Upper lobe of right lung (tissue), 1 donor: ENCODE measurements at regions not wholly inside any gene's neighbourhood (a gene's known extent, or its start where the extent isn't known, plus 50 kb on each side); places are given as distances from the start of the nearest gene placed in this dataset.

Source experiments
- ATAC-seq: fragments of 200-7000 bp; cut with Tn5 transposase; one replicate; pipeline ENCODE4 v1.9.1; 2020; ENCODE audit warnings: mild to moderate bottlenecking, moderate library complexity
- DNase-seq: peaks from one replicate; pipeline ENCODE4 v3.0.0-alpha.2; 2020
- H3K27ac ChIP-seq: fragments of 200-600 bp; one replicate; pipeline ENCODE4 v1.8.0; 2022
- H3K27me3 ChIP-seq: fragments of 200-600 bp; one replicate; pipeline ENCODE4 v1.8.0; 2022; ENCODE audit warnings: mild to moderate bottlenecking
- H3K36me3 ChIP-seq: fragments of 200-600 bp; one replicate; pipeline ENCODE4 v1.8.0; 2022
- H3K4me1 ChIP-seq: fragments of 200-600 bp; one replicate; pipeline ENCODE4 v1.8.0; 2022
- H3K4me3 ChIP-seq: fragments of 200-600 bp; one replicate; pipeline ENCODE4 v1.8.0; 2022; ENCODE audit warnings: mild to moderate bottlenecking
- H3K9me3 ChIP-seq: fragments of 200-600 bp; one replicate; pipeline ENCODE4 v1.8.0; 2022
- intact Hi-C: fragments of 100-400 bp; cut with DNase I; formaldehyde crosslinking; loops from one replicate; pipeline ENCODE4 v1.11.0; 2022
- TF ChIP-seq, protein P1 (sequence below): fragments of 200-600 bp; IDR thresholded peaks from one replicate; pipeline ENCODE4 v1.8.0; 2022; ENCODE audit warnings: antibody characterized with exemption
- donor health status: DM: no; HTN: yes; CAD: no; lungs with severe emphysema.

DNA sequence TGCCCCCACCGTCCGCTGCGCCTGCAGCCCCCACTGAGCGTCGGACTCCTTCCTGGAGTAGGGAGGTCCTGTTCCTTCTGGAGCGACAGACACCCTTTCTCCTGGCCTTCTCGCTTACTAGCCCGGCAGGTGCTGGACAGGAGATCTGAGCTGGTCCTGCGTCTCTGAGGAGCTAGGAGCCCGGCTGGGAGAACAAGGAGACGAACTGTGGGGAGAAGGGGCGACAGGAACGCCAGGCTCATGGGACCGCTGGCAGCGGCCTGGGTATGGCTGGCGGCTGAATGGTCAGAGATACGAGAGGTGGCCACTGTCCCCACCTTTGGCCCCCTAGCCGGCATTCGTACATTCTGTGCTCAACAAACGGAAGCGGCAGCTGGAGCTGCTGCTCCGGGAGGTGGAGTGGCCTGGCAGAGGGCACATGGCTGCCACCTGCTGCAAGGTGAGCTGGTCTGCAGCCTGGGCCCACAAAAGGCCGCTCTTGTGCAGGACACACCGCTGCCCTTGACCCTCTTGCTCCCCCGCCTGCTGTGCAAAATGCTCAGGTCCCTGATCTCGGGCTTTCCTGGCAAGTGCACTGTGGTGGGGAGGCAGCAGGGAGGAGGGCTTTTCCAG lies 2066.7 kb downstream of the TP53TG3F start:
- H3K36me3 ChIP-seq = no peaks in the 10 kb centered on the region
- DNase-seq = no peak
- no peaks in the 10 kb centered on the region for H3K9me3 ChIP-seq
- ATAC-seq = peak; percentile 9
- intact Hi-C loops = no loop called here
- no peaks in the 10 kb centered on the region for H3K27me3 ChIP-seq
- H3K4me3 ChIP-seq = no peak overlapping the region
- no peak overlapping the region for H3K27ac ChIP-seq
- TF ChIP-seq, protein P1, sequence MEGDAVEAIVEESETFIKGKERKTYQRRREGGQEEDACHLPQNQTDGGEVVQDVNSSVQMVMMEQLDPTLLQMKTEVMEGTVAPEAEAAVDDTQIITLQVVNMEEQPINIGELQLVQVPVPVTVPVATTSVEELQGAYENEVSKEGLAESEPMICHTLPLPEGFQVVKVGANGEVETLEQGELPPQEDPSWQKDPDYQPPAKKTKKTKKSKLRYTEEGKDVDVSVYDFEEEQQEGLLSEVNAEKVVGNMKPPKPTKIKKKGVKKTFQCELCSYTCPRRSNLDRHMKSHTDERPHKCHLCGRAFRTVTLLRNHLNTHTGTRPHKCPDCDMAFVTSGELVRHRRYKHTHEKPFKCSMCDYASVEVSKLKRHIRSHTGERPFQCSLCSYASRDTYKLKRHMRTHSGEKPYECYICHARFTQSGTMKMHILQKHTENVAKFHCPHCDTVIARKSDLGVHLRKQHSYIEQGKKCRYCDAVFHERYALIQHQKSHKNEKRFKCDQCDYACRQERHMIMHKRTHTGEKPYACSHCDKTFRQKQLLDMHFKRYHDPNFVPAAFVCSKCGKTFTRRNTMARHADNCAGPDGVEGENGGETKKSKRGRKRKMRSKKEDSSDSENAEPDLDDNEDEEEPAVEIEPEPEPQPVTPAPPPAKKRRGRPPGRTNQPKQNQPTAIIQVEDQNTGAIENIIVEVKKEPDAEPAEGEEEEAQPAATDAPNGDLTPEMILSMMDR = no peak
- H3K4me1 ChIP-seq = no peaks in the 10 kb centered on the region

DNA sequence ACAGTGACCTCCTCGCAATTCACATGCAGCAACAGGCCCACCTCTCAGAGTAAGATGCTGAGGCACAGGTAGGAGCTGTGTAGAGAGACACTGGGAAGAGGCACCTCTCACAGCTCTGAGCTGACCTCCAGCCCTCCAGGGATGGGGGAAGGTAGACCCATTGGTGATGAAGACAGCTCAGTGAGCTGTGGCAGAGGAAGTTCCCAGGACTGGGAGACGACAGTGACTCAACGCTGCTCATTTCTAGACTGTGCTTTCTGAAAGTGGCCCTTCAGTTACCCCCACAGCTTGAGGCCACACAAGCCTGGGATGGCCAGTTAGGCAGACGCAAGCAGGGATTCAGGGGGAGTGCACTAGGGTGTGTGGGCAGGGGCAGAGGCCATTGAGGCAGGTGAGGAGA lies 2073.2 kb downstream of the TP53TG3F start:
- no peak overlapping the region for H3K4me3 ChIP-seq
- no peaks in the 10 kb centered on the region for H3K36me3 ChIP-seq
- DNase-seq (no peak), ATAC-seq (no peak)
- intact Hi-C loops = no loop called here
- TF ChIP-seq, protein P1 = no peak
- no peaks in the 10 kb centered on the region for H3K4me1 ChIP-seq
- no peaks in the 10 kb centered on the region for H3K9me3 ChIP-seq
- no peaks in the 10 kb centered on the region for H3K27me3 ChIP-seq
- H3K27ac ChIP-seq = no peak overlapping the region

DNA sequence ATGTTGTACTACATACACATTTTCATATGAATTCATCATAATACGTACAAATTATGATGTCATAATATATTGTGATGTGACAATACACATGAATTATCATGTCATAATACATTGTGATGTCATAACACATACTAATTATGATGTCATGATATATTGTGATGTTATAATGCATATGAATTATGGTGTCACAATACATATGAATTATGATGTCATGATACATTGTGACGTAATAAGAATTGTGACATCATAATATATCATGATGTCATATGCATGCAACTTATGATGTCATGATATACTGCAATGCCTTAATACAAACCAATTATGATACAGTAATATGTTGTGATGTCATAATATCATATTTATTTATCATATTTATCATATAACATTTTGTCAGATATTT lies 2074.3 kb downstream of the TP53TG3F start:
- H3K4me3 ChIP-seq = no peak overlapping the region
- ATAC-seq = no peak
- H3K27ac ChIP-seq = no peak overlapping the region
- DNase-seq = no peak
- H3K9me3 ChIP-seq = no peaks in the 10 kb centered on the region
- intact Hi-C loops = no loop called here
- no peaks in the 10 kb centered on the region for H3K36me3 ChIP-seq
- no peaks in the 10 kb centered on the region for H3K27me3 ChIP-seq
- TF ChIP-seq, protein P1 = no peak
- no peaks in the 10 kb centered on the region for H3K4me1 ChIP-seq

DNA sequence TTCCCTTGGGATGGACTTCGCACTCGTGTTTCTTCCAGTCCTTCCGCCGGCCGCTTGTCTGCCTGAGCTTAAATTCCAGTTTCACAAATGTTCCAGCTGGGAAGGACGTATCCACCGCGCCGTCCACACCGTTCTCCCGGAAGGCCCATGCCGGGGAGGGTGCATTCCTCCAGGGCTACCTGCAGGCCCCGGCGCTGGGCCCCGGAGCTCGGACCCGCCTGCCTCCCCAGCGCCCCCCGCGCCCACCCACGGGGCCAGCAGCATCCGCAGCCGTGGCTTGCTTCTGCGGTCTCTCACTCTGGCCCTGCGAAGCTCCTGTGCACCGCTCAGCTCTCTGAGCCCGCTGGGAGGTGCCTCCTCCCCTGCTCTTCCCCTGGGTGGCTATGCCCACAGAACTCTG lies 2084.1 kb downstream of the TP53TG3F start:
- H3K27me3 ChIP-seq = no peaks in the 10 kb centered on the region
- H3K4me3 ChIP-seq = no peak overlapping the region
- H3K4me1 ChIP-seq = no peaks in the 10 kb centered on the region
- H3K9me3 ChIP-seq = no peaks in the 10 kb centered on the region
- no peak overlapping the region for H3K27ac ChIP-seq
- ATAC-seq (peak; percentile 28), DNase-seq (no peak)
- H3K36me3 ChIP-seq = no peaks in the 10 kb centered on the region
- TF ChIP-seq, protein P1 = no peak
- intact Hi-C loops = no loop called here

DNA sequence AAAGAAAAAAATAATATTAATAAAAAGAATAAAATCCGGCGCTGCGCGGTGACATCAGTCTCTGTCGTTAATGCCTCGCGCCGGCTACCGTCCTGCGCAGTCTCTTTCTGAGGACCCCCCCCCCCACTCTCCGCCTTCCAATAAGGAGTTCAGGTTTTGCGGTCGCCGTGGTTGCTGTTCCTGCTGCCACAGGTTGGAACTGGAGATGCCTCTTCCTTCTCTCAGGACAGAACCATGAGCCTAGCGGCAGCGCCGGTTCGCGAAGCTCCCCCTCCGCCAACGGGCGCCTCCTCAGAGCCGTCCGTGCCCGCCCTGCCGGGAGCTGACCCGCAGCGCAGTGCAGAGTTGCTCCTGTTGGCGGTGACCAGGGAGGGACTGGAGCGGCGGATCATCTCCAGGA lies 2093.4 kb downstream of the TP53TG3F start:
- H3K36me3 ChIP-seq = no peaks in the 10 kb centered on the region
- H3K9me3 ChIP-seq = no peaks in the 10 kb centered on the region
- no peak overlapping the region for H3K4me3 ChIP-seq
- no peaks in the 10 kb centered on the region for H3K4me1 ChIP-seq
- intact Hi-C loops = no loop called here
- DNase-seq = no peak
- TF ChIP-seq, protein P1 = no peak
- no peak overlapping the region for H3K27ac ChIP-seq
- no peak for ATAC-seq
- H3K27me3 ChIP-seq = no peaks in the 10 kb centered on the region

DNA sequence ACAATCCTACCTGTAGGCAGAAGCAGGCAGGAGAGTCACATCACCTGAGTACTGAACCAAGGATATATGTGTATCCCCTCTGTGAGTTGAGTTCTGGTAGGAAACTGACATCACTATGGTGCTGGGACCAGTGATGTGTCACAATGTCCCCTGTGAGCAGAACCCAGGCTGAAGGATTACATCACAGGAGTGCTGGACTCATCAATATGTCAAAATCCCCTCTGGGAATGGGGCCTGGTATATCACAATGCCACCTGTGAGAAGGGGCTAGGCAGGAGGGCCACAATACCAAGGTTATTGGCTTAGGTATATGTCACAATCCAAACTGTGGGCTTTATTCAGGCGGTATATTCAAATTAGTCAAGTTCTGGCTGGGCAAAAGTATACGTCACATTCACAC lies 2098.3 kb downstream of the TP53TG3F start:
- Histone ChIP-seq H3K4me1 (no peaks in the 10 kb centered on the region), H3K27ac (no peak overlapping the region), H3K36me3 (no peaks in the 10 kb centered on the region), H3K27me3 (no peaks in the 10 kb centered on the region), H3K4me3 (no peak overlapping the region), H3K9me3 (no peaks in the 10 kb centered on the region)
- intact Hi-C loops = no loop called here
- ATAC-seq (no peak), DNase-seq (no peak)
- TF ChIP-seq, protein P1 = no peak
